Ureter (tissue), 1 donor: ENCODE measurements at regions not wholly inside any gene's neighbourhood (a gene's known extent, or its start where the extent isn't known, plus 50 kb on each side); places are given as distances from the start of the nearest gene placed in this dataset.
"Not testable (repeated sequence)": the region's sequence is repeated elsewhere in the genome, so short reads cannot be mapped to it uniquely, and the experiment has no call there.

Experiments used
- DNase-seq: peaks from one replicate; pipeline ENCODE4 v3.0.0-alpha.2; 2020; ENCODE audit warnings: low spot score
- donor health status: DM: yes; HTN: yes; CAD: no.

GRCh38 chrX:41003506-41004270 is 81.6 kb upstream of the USP9X start:
- no peak for DNase-seq

GRCh38 chrX:41005445-41005992 is 79.7 kb upstream of the USP9X start:
- DNase-seq, result no peak

GRCh38 chrX:41009850-41010846 is 75.1 kb upstream of the USP9X start:
- DNase-seq, result peak; percentile 84

- DNase-seq, result no peak
These were observed 70.4 kb upstream of the USP9X start for GRCh38 chrX:41014776-41015360.

GRCh38 chrX:41017785-41018184 is 67.5 kb upstream of the USP9X start:
- not testable (repeated sequence) for DNase-seq

GRCh38 chrX:41018391-41019040 is 66.7 kb upstream of the USP9X start:
- not testable (repeated sequence) for DNase-seq

- DNase-seq, result no peak
These were observed 66.2 kb upstream of the USP9X start for GRCh38 chrX:41019041-41019392.

GRCh38 chrX:41022566-41022965 is 62.7 kb upstream of the USP9X start:
- DNase-seq, result no peak

- no peak for DNase-seq
These were observed 62.1 kb upstream of the USP9X start for GRCh38 chrX:41023098-41023497.

- not testable (repeated sequence) for DNase-seq
These were observed 60.9 kb upstream of the USP9X start for GRCh38 chrX:41024335-41024734.

- no peak for DNase-seq
These were observed 60.5 kb upstream of the USP9X start for GRCh38 chrX:41024755-41025154.

- DNase-seq, result no peak
These were observed 59.1 kb upstream of the USP9X start for GRCh38 chrX:41025926-41026701.

GRCh38 chrX:41026702-41027078 is 58.6 kb upstream of the USP9X start:
- DNase-seq, result no peak

GRCh38 chrX:41029332-41029731 is 55.9 kb upstream of the USP9X start:
- DNase-seq, result no peak

GRCh38 chrX:41031256-41031967 is 53.8 kb upstream of the USP9X start:
- DNase-seq, result no peak

GRCh38 chrX:41033299-41033698 is 51.9 kb upstream of the USP9X start:
- no peak for DNase-seq

GRCh38 chrX:41034902-41035301 is 50.3 kb upstream of the USP9X start:
- not testable (repeated sequence) for DNase-seq
